HG03135 (cell line): ENCODE measurements at regions not wholly inside any gene's neighbourhood (a gene's known extent, or its start where the extent isn't known, plus 50 kb on each side); places are given as distances from the start of the nearest gene placed in this dataset.

ENCODE experiments used
- ATAC-seq: cut with Tn5 transposase; IDR thresholded peaks from one replicate; pipeline ENCODE4 v1.9.1; 2021; ENCODE audit warnings: mild to moderate bottlenecking, moderate library complexity; ENCODE audit not compliant: unreplicated experiment

- no peak for ATAC-seq
These were observed 135.2 kb upstream of the GSE1 start for GRCh38 chr16:85477801-85478363.

GRCh38 chr16:85479972-85480726 lies 133.0 kb upstream of the GSE1 start:
- no peak for ATAC-seq

GRCh38 chr16:85480727-85481101 lies 132.4 kb upstream of the GSE1 start:
- no peak for ATAC-seq

- ATAC-seq, result no peak
These were observed 131.9 kb upstream of the GSE1 start for GRCh38 chr16:85481206-85481605.

GRCh38 chr16:85481738-85482137 lies 131.4 kb upstream of the GSE1 start:
- ATAC-seq, result no peak

GRCh38 chr16:85483424-85483823 lies 129.7 kb upstream of the GSE1 start:
- ATAC-seq, result no peak

- ATAC-seq, result no peak
These were observed 128.5 kb upstream of the GSE1 start for GRCh38 chr16:85484347-85485300.

- no peak for ATAC-seq
These were observed 127.7 kb upstream of the GSE1 start for GRCh38 chr16:85485379-85485778.

- ATAC-seq, result no peak
These were observed 126.7 kb upstream of the GSE1 start for GRCh38 chr16:85486256-85486915.

GRCh38 chr16:85488414-85488813 lies 124.7 kb upstream of the GSE1 start:
- ATAC-seq, result no peak

- ATAC-seq, result no peak
These were observed 122.6 kb upstream of the GSE1 start for GRCh38 chr16:85490407-85491057.

GRCh38 chr16:85491058-85491771 lies 121.9 kb upstream of the GSE1 start:
- no peak for ATAC-seq

- no peak for ATAC-seq
These were observed 121.3 kb upstream of the GSE1 start for GRCh38 chr16:85491798-85492294.

- no peak for ATAC-seq
These were observed 120.7 kb upstream of the GSE1 start for GRCh38 chr16:85492295-85492864.

GRCh38 chr16:85494315-85494714 lies 118.8 kb upstream of the GSE1 start:
- ATAC-seq, result no peak

GRCh38 chr16:85495259-85495658 lies 117.9 kb upstream of the GSE1 start:
- ATAC-seq, result no peak

- ATAC-seq, result no peak
These were observed 117.1 kb upstream of the GSE1 start for GRCh38 chr16:85495823-85496538.

- ATAC-seq, result no peak
These were observed 115.4 kb upstream of the GSE1 start for GRCh38 chr16:85497622-85498314.
